ENCODE measurements at regions not wholly inside any gene's neighbourhood (a gene's known extent, or its start where the extent isn't known, plus 50 kb on each side); places are given as distances from the start of the nearest gene placed in this dataset.

DNA sequence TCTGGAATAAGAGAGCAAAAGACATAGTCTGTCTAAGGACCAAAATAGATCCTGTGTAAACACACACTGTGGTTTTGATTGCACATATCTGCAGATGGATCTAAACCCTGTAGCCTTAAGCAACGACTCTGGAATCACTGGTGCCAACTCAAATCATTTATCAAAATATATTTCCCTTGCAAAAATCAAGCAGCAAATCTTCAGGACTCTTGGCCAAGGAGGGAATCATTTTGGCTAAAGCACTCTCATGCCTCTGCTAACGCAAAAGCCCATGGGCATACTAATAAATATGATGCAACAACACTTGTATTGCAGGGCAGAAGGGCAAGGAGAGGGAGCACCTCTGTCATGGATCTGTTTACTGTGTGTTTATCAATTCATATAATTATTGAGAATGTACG lies 155.4 kb upstream of the DUSP10 start:
- DNase-seq: no peak

DNA sequence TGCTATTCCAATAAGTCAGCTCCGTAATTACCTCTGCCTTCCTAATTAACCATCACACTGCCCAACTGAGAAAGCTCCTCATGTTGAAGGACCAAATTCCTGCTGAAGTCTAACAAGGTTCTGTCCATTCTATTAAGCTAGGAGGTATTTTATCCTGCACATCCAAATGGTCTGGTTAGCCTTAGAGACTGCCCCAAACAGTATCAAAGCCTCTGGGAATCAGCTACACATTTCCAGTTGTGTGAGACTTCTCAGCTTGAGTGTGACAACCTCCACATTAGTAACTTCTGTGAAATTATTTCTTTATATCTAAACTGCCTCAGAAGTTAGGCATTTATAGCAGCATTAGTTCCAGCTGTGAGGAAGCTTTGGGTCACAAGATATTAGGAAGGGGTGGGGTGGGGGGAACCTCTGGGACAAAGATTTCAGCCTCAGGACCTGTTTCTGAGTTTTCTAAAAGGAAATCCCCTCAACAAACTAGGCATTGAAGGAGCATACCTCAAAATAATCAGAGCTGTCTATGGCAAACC lies 150.5 kb upstream of the DUSP10 start:
- no peak for DNase-seq

DNA sequence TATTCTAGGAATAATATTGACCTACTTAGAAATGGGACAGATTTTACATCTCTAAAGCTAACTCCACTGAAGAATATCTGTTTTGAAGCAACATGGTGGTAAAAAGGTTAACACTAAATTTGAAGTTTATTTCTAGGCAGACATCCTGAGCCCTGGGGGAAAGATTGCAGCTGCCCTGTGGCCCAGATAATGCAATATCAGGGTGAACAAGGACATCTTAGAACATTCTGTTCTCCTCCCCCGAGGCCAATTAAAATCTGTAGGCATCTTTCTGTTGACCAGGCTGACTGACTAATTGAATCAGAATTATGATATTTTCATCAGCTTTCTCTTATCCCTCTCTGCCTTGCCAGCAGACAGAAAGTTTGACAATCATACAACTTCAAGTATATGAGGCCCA lies 149.8 kb upstream of the DUSP10 start:
- no peak for DNase-seq

DNA sequence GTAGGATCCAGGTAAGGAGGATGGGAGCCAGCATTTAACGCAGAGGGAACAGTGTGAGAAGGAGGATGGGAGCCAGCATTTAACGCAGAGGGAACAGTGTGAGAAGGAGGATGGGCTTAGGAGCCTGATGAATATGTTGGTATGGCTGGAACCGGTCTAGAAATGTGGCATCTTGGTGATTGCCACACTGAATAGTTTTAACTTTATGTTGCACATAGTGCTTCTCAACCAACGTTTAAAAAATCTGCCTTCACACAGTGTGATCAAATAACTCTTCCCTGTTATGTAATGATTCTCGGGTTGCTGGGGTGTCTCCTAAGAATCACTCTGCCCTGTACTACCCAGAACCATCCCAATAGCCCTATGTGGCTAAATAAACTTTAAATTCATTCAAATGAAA lies 146.9 kb upstream of the DUSP10 start:
- DNase-seq: no peak

DNA sequence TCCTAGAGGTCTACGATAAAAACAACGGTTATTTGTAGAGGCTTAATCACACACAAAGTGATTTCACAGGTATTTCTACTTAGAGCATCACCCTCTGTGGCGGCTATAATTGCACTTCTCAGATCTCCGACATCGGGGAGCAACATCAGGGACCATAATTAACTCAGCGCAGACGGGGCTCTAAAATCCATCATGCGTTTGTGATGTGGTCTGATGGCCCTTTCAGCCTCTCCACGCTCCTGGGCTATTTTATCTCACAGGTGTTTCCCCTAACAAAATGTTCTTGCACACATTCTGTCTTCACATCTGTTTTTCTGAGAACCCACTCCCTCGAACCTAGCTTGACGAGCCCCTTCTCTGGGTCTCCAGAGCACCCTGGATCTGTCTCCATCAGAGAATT lies 146.3 kb upstream of the DUSP10 start:
- no peak for DNase-seq

DNA sequence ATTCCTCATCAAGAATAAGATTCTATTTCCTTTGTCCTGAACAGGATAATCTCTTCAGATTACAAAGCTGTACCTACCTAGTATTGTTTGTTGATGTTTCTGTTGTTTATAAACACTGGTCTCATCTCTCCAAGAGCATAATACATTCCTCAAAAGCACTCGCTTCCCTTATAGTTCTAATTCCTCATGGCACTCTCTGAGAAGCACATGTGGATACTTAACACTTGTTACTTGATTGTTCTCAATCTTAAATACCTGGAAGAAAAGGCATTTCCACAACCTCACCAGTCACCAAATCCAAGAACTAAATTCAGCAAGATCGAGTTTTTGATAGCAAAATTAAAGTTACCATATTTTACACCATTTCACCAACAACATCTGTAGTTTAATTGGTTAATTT lies 145.9 kb upstream of the DUSP10 start:
- no peak for DNase-seq

DNA sequence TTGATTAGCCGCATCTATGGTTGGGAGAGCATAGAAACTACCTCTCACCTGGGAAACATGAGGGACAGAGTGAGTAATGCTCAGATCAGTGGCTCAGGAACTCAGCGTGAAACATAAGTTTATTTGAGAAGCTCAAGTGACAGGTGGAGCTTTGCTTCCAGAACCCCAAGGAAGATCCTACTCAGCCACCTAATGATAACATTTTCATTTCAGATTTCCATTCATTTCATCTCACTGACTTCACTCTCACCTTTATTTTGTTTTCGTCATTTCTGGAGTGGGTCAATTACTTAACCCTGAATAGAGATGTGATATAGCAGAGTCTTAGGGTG lies 145.5 kb upstream of the DUSP10 start:
- no peak for DNase-seq

DNA sequence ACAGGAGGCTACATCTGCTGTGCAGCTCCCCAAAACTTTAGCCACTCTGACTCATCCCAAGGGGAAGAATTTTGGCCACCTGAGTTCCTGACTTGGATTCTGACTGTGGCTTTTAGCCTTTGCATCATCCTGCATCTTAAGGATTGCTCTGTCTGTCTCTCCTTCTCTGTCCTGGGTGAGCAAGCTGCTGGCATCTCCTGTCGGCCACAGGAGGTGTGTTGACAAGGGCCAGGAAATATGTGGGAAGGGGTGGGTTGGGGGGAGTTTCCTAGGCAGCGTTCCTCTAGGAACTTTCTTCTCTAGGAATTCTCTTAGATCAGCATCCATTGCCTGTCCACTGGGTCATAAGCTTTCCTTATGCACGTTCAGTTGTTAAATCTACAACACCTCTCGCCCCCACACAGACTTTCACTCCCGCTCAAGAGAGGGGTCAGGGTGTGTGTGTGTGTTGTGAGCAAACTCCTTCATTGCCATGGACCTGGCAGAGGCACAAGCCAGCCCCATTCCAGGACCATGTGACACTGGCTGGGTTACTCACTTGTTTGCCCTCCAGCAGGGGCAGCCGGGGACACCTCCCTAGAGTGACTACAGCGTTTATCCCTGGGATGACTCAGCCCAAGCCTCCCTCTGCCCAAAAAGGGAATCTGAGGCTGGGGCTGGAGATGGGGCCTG lies 145.0 kb upstream of the DUSP10 start:
- no peak for DNase-seq

DNA sequence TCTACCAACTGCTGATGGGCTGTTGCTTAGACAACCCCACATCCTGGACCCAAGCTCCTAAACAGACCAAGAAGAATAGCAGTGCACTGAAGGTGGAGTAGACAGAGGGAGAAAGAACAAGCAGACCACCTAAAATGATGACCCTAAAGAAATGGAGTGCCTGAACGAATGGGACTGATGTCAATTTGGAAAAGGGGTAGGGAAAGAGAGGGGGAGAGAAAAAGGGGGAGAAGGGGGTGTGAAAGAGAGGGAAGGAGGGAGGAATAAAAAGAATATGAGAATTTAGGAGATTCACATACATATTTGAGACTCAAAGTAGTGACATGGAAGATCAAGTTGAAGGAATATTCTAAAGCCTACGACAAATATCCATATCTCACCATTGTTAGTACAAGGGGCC lies 144.4 kb upstream of the DUSP10 start:
- DNase-seq: no peak

DNA sequence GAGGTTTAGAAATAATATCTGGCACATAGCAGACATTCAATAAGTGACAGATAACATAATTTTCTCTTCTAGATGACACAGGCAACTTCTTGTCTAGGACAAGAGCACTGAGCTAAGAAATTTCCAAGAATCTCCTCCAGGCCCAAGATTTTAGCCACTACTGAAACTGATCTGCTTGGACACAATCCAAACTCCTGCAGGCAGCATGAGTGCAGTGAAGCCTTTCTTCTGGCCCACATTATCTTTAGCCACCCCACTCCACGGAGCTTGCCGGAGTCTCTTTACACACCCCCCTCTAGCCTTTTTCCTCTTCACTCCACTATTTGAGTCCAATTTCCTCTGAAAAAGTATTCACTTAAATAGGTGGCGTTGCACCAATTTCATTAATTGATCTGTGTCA lies 142.9 kb upstream of the DUSP10 start:
- no peak for DNase-seq

DNA sequence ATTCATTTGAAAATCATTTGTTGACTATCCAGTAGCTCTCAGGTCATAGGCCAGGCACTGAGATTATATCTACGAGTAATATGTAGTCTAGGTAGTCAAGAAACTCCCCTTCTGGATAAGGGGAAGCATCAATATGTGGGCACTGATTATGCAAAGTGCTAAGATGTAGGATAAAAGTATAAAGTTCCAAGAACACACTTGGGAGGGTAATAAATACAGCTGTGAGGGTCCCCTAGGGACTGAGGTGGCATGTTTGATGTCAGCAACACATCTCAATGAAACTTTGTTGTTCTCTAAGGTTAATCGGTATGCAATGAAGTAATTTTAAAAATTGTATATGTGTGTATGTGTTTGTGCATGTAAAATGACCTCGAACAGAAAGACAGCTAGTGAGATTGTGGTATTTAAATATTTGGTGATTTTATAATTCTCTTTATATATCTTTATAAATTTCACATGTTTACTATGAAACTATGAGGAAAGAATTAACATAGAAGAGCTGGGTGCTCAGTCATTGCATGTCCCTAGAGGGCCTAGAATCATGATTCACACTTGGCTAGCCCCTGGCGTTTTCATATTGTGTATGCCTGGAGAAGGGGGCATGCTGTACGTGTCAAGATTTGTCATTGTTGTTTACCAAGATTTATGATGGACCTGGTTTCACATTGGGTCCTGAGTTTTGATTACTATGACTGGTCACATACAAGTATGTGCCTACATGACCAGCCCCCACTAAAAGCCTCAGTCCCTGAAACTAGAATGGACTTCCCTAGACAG lies 140.1 kb upstream of the DUSP10 start:
- DNase-seq: no peak

DNA sequence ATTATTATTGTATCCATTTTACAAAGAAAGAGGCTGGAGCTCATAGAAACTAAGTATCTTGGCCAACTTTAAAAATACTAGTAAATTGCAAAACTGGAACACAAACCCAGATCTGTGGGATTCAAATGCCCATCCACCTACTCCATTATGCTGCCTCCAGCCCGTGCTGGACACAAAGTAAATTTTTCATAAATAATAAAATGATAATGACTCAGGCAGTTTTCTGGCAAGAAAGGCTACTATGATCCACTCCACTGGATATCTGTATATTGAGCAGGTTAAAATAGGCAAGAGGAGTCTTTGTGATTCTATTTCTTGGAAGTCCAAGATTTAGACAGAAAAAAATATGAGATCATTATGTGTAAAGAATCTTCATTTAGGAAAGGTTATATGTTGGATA lies 138.3 kb upstream of the DUSP10 start:
- DNase-seq: no peak

DNA sequence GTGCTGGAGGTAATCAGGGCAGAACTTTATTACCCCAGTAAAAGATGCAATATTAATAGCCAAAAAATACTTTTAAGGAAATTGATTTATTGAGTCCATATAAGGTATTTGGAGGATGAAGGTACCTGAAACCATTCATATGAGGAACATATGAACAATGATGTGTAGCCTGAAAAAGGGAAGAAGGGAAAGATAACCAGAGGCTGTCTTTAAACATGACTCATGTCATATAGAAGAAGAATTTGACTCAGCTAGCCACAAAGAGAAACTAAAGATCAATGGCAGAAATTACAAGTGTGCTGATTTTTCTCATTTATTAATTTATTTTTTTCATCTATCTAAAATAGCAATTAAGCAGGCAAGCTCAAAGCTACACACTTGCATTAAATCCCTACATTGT lies 136.2 kb upstream of the DUSP10 start:
- DNase-seq: no peak

DNA sequence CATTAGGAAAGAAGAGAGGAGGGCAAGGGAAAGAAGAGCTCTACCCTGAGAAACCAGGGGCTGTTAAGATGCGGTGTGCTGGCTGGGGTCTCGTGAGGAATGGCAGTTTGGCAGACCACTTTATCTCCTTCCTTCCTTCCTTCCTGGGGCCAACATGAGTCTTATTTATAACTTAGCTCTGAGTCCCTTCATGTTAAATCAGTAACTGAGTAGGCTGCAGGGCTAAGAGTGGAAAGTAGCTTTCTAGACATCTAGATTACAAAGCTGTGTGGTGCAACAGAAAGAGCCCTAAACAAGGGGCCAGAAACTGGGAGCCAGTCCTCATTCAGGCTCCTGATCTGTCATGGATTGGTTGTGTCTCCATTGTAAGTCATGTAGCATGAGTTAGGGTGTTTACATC lies 135.4 kb upstream of the DUSP10 start:
- DNase-seq: no peak

DNA sequence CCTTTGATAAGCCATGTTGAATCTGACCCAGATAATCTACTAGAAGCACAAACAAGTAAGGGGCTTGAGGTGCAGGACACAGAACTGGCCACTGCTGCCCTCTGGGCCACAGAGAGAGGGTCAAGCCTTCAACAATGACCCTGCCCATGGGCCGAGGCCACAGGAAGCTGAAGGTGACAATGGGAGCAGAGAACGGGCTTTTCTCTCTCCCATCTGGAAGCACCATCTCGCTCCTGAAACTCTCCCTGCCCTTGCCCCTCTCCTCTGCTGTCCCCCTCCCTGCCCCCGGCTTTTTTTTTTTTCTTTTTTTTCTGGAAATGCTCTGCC lies 133.1 kb upstream of the DUSP10 start:
- no peak for DNase-seq

DNA sequence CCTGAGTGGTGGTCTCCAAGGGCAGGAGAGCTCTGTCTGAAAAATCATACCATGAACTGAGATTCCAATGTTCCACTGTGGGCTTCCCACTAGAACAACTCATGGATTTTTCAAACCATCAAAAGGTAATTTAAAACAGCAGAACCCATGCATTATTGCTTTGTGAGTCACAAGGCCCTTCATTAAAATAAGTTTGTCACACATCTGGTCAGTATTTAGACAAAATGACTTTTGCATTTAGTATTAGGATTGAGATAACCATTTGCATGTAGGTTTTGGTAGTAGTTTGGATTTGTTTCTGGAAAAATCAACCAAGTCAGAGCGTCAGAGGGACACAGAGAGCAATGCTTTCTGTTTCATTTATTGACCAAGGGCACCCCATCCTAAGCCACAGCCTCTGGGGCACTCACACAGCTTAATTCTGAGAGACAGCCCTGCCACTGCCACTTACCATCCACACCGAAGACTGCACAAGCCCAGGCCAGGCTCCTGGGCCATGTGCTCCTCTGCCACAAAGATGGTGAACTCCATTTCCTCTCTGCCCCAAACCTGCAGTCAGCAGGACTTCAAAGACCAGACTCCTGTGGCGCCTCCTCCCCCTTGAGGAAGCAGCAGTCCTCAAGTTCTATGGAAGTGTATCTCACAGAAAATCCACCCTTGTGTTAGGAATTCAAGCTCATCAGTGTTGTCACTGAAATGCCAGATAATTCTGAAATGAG lies 132.6 kb upstream of the DUSP10 start:
- no peak for DNase-seq

DNA sequence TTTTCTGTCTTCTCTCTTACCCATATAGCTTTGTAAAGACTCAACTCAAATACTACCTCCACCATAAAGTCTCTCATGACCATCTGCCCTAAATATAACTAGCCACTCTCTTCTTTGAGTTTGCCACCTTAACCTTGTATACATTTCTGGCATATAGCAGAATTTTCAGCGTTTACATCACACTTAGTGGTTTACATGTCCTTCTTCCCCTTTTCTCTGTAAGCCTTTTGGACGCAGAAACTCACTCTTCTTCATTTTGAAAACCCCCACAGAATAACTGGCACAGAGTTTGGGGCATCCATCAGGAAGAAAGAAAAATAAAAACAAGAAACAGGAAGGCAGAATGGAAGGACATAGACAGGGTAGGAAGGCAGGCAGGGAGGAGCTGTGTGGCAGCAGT lies 131.8 kb upstream of the DUSP10 start:
- DNase-seq: no peak

DNA sequence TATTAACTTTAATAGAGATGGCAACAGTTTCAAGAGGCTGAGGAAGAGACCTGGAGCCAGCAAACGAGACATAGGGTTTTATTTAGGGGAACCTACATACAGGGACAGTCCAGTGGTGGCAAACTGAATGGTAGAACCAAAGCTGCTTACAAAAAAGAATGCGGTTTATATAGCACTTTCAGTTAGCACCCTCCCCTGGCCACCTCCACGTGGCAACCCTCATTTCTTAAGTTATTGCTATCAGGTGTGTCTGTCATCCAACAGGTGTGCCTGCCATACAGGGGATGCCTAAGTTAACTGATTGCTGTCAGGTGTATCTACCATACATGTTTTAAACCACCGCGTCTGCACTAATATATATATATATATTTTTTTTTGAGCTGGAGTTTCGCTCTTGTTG lies 129.2 kb upstream of the DUSP10 start:
- DNase-seq: no peak

DNA sequence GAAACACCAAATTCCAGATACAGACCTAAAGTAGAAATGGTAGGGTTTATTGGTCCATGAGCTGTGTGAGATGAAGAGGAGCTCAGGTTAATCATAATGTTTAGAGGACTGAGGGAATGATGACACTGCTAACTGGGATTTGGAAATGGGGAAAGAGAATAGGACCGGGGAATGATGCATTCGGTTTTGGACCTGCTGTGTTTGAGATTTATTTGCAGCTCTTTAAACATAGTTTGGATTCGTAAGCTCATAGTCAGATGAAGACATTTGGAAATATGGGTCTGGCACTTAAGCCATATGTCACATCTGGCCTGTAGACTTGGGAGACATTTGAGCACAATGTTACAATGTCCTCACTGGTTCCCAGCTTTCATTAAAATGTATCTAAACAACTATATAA lies 127.9 kb upstream of the DUSP10 start:
- DNase-seq: no peak

DNA sequence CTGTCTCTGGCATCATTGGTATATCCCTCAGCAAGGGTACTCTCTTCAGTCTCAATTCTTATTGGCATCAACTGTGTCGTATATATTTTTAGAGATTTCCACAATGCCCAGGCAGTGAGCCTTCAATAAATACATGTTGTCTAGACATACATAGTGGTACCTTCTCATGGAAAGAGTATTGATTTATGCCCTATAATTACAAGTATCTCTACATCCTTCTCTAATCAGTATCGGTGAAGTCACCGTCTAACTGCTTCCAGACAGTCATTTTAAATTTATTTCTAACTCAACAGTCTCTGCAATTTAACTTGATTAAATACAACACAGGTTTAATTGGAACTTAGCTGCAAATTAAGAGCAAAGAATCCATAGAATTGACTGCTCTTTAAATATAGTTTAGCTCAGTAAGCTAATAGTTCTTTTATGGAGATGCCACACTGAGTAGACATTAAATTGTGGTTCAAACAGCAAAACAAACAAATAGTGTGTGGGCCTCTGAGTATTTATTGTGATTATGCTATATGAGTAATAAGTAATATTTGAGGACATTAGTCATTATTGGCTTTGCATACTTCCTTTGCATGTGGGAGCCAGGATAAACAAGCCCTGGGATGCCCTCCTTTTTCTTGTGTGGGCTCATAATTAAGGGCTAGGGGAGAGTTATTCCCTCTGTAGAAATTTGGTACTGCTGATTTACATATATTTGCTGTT lies 126.9 kb upstream of the DUSP10 start:
- no peak for DNase-seq

DNA sequence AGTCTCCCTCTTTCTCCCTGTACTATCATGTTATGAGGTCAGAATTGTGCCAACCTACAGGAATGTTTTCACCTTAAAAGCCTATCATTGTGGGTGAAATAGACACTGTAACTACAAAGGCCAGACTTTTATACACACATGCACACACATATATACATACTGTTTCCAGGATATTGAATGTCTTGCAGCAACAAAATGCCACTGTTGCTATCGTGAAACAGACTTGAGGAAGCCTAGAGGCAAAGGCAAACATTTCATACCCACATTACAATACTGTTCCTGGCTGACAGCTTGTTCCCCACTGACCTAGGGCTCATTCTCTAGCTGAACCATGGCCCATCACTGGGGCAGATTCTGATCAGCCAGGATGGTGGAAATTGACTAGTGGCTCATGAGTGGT lies 125.1 kb upstream of the DUSP10 start:
- no peak for DNase-seq

DNA sequence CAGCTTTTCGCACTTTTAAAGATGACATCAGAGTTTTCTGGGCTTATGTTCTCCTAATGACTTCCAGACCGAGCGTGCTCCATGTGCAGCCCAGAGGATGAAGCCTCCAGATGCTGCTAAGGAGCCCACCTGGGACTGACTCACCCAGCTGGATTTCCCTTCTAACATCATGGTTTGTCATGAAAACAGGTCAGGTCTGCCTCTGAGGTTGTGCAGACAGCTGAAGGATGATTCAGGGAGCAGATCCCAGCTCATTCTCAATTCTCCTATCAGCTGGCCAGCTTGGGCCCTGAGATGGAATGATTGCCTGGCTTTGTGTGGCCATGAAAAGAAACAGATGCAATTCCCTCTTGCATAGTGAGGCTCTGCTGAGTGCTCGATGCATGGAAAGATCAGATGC lies 123.9 kb upstream of the DUSP10 start:
- DNase-seq: no peak

DNA sequence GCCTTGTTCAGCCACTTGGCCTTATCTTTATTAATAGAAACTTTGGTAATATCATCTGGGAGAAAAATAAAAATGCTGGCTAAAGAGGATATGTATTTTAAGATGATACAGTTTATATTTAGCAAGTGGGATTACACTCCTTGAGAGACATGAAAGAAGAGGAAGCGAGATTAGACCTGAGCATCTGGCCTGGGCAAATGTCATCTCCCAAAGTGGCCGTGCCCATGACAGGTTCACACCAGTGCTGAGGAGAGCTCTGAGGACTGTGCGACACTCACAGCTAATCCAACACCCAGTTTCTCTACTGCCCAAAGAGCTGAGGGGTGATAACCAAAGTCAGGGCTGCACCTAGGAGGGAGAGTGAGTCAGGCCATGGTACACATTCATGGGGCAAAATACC lies 121.7 kb upstream of the DUSP10 start:
- DNase-seq: no peak

DNA sequence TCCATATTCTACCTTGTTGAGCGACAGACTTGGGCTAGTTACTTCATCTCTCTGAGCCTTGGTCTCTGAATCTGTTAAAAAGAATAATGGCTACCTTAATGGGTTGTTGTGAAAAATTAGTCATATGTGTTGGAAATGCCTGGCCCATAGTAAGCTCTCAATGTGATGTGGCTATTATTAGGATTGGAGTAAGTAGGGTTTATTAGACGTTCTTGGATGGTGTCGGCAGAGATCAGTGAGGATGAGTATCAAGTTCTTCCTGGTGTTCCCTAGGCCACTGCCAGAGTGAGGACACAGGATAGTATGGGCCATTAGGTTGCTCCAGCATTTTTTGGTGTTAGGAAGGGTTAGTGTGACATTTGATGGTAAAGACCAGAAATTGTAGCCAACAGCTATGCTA lies 121.1 kb upstream of the DUSP10 start:
- DNase-seq: no peak

Measured in NCI-H1694 treated with DMSO at 0.1 percent for 48 hours (cell line).